ENCODE measurements at regions not wholly inside any gene's neighbourhood (a gene's known extent, or its start where the extent isn't known, plus 50 kb on each side); places are given as distances from the start of the nearest gene placed in this dataset.

- no peak for DNase-seq (ENCODE audit: low read depth)
- in situ Hi-C loops (cut with HindIII; ENCODE audit: low pct_unique_long_range_greater_than_20kb, low sequenced_read_pairs), result no loop called here
These were observed 564.0 kb upstream of the JARID2 start for GRCh38 chr6:14681699-14682487.

- in situ Hi-C loops (cut with HindIII; ENCODE audit: low pct_unique_long_range_greater_than_20kb, low sequenced_read_pairs), result no loop called here
- no peak for DNase-seq (ENCODE audit: low read depth)
These were observed 563.1 kb upstream of the JARID2 start for GRCh38 chr6:14682812-14683211.

GRCh38 chr6:14689639-14690038 is 556.2 kb upstream of the JARID2 start:
- in situ Hi-C loops (cut with HindIII; ENCODE audit: low pct_unique_long_range_greater_than_20kb, low sequenced_read_pairs), result no loop called here
- no peak for DNase-seq (ENCODE audit: low read depth)

- in situ Hi-C loops (cut with HindIII; ENCODE audit: low pct_unique_long_range_greater_than_20kb, low sequenced_read_pairs), result no loop called here
- DNase-seq (ENCODE audit: low read depth), result no peak
These were observed 555.5 kb upstream of the JARID2 start for GRCh38 chr6:14690120-14691056.

GRCh38 chr6:14692208-14692607 is 553.7 kb upstream of the JARID2 start:
- in situ Hi-C loops (cut with HindIII; ENCODE audit: low pct_unique_long_range_greater_than_20kb, low sequenced_read_pairs), result no loop called here
- no peak for DNase-seq (ENCODE audit: low read depth)

GRCh38 chr6:14693301-14694192 is 552.3 kb upstream of the JARID2 start:
- in situ Hi-C loops (cut with HindIII; ENCODE audit: low pct_unique_long_range_greater_than_20kb, low sequenced_read_pairs), result no loop called here

GRCh38 chr6:14694308-14694707 is 551.6 kb upstream of the JARID2 start:
- in situ Hi-C loops (cut with HindIII; ENCODE audit: low pct_unique_long_range_greater_than_20kb, low sequenced_read_pairs), result no loop called here
- DNase-seq (ENCODE audit: low read depth), result no peak

More at GRCh38 chr6:14693301-14694192, 552.3 kb upstream of the JARID2 start:
- no peak for DNase-seq (ENCODE audit: low read depth)

GRCh38 chr6:14695579-14695978 is 550.3 kb upstream of the JARID2 start:
- in situ Hi-C loops (cut with HindIII; ENCODE audit: low pct_unique_long_range_greater_than_20kb, low sequenced_read_pairs), result no loop called here
- no peak for DNase-seq (ENCODE audit: low read depth)

GRCh38 chr6:14696367-14696766 is 549.5 kb upstream of the JARID2 start:
- DNase-seq (ENCODE audit: low read depth), result no peak

GRCh38 chr6:14697427-14697826 is 548.4 kb upstream of the JARID2 start:
- in situ Hi-C loops (cut with HindIII; ENCODE audit: low pct_unique_long_range_greater_than_20kb, low sequenced_read_pairs), result no loop called here
- no peak for DNase-seq (ENCODE audit: low read depth)

More at GRCh38 chr6:14696367-14696766, 549.5 kb upstream of the JARID2 start:
- in situ Hi-C loops (cut with HindIII; ENCODE audit: low pct_unique_long_range_greater_than_20kb, low sequenced_read_pairs), result no loop called here

- DNase-seq (ENCODE audit: low read depth), result no peak
- in situ Hi-C loops (cut with HindIII; ENCODE audit: low pct_unique_long_range_greater_than_20kb, low sequenced_read_pairs), result no loop called here
These were observed 545.9 kb upstream of the JARID2 start for GRCh38 chr6:14699803-14700601.

- no peak for DNase-seq (ENCODE audit: low read depth)
- in situ Hi-C loops (cut with HindIII; ENCODE audit: low pct_unique_long_range_greater_than_20kb, low sequenced_read_pairs), result no loop called here
These were observed 543.9 kb upstream of the JARID2 start for GRCh38 chr6:14701946-14702345.

- in situ Hi-C loops (cut with HindIII; ENCODE audit: low pct_unique_long_range_greater_than_20kb, low sequenced_read_pairs), result no loop called here
- no peak for DNase-seq (ENCODE audit: low read depth)
These were observed 543.2 kb upstream of the JARID2 start for GRCh38 chr6:14702678-14703077.

- in situ Hi-C loops (cut with HindIII; ENCODE audit: low pct_unique_long_range_greater_than_20kb, low sequenced_read_pairs), result no loop called here
- DNase-seq (ENCODE audit: low read depth), result no peak
These were observed 542.3 kb upstream of the JARID2 start for GRCh38 chr6:14703586-14703985.

GRCh38 chr6:14704383-14705271 is 541.2 kb upstream of the JARID2 start:
- no peak for DNase-seq (ENCODE audit: low read depth)
- in situ Hi-C loops (cut with HindIII; ENCODE audit: low pct_unique_long_range_greater_than_20kb, low sequenced_read_pairs), result no loop called here

- in situ Hi-C loops (cut with HindIII; ENCODE audit: low pct_unique_long_range_greater_than_20kb, low sequenced_read_pairs), result no loop called here
- DNase-seq (ENCODE audit: low read depth), result no peak
These were observed 540.0 kb upstream of the JARID2 start for GRCh38 chr6:14705841-14706377.

Data from Caki2 (cell line).